Astrocyte of the hippocampus (primary cell): ENCODE measurements at regions not wholly inside any gene's neighbourhood (a gene's known extent, or its start where the extent isn't known, plus 50 kb on each side); places are given as distances from the start of the nearest gene placed in this dataset.
"Not testable (repeated sequence)": the region's sequence is repeated elsewhere in the genome, so short reads cannot be mapped to it uniquely, and the experiment has no call there.

Source experiments
- DNase-seq: peaks from one replicate; pipeline ENCODE4 v3.0.0; 2011; ENCODE audit warnings: low read depth, low spot score

DNA sequence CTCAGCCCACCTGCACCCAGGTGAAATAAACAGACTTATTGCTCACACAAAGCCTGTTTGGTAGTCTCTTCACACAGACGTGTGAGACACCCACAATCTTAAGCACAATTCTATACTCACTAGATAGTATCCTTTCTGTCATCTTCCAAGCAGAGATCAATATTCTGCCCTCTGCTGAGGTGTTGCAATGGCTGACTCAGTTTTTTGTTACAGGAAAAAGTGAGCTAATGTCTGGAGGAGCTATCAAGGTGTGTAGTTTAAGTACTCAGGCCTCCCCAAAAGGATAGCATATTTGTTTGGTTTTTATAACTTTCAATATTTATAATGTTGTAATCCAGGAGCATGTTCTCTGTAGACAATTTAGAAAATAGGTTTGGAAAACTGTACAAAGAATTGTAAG, 775.2 kb upstream of the POU3F4 start:
- no peak for DNase-seq

DNA sequence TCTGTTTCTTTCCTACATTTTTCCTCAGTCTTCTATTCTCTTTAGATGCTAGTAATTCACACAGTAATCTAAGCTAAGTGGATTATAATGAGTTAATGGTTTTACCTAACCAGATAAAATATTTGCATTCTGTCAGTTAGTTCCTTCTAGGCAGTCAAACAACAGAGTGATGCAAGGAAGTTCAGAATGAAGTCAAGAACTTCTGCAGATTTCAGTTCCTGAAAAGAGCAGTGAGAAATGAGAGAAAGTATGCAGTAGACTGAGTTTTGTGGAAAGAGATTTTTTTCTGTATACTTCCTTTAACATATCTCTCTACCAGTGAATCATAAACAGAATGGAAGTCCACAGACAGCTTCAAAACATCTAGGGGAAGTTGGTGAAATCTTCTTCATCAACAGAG, 774.0 kb upstream of the POU3F4 start:
- DNase-seq = no peak

DNA sequence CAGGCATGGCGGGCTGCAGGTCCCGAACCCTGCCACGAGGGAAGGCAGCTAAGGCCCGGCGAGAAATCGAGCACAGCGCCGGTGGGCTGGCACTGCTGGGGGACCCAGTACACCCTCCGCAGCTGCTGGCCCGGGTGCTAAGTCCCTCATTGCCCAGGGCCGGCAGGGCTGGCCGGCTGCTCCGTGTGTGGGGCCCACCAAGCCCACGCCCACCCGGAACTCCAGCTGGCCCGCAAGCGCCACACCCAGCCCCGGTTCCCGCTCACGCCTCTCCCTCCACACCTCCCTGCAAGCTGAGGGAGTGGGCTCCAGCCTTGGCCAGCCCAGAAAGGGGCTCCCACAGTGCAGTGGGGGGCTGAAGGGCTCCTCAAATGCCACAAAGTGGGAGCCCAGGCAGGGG, 769.8 kb upstream of the POU3F4 start:
- DNase-seq = not testable (repeated sequence)

DNA sequence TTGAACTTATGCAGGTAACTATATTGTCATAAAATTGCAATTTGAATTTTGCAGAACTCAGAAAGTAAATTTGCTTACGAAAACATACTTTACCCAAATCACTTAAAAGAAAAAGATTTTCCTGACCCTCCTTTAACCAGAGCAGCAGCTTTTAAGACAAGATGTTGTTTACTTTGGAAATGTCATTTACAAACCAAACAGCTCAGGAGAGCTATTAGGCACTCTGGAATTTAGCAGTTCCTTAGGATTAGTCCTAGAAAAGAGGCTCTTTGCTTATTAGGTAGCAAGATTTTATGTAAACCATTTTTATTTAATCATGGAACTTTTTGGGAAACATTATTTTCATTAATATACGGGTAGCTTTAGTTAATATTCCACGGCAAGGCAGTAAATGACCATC, 765.7 kb upstream of the POU3F4 start:
- no peak for DNase-seq

DNA sequence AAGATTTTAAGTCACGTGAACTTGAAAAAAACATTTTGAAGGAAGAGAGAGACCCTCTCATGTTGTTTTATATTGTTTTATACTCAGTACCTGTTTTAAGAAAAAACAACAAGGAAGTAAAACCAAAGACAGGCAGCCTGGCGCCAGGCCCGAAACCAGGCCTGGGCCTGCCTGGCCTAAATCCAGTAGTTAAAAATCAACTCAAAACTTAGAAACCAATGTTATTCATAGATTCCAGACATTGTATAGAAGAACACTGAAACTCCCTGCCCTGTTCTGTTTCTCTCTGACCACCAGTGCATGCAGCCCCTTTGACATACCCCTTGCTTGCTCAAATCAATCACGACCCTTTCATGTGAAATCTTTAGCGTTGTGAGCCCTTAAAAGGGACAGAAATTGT, 762.4 kb upstream of the POU3F4 start:
- DNase-seq = not testable (repeated sequence)

DNA sequence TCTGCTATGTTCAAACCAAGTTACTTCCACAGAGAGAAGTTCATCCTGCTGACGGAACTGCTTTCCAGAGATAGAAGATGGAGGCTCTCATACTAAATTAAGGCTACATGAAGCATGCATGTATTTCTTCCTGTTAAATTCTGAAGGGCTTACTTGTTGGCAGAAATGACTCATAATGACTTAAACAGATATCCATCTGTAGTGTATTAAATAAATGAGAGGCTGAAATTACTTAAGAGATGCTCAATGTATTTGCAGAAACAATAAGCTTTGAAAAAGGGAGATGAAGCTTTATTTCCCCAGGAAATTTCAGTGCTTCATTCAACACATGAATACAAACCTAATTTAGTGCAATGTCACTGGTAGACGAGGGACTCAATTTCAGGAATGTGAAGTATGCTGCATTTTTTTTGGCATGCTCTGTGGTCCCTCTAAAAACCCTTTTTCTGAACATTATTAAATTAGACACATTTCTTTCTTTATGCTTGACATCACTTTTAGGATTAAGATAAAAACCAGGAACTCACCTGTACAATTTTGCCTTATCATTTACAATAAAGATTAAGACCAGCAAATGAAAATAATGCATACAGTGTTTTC, 759.1 kb upstream of the POU3F4 start:
- peak; percentile 17 for DNase-seq

DNA sequence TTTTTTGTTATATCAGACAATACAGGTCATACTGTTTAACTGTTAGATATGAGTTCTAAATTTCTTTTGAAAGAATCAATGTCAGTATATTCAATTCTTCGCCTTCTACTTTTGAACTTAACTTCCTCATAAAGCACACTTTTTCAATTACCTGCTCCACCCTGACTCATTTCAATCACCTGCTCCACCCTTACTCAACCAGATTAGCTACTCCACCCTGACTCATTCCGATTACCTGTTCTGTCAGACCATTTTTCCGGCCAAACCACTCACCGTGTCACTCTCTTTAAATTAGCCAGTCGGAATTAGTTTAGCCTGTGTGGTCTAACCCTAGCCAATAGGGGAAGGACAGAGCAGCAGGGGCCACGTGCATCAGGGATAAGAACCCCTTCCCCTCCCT, 751.8 kb upstream of the POU3F4 start:
- DNase-seq = no peak

DNA sequence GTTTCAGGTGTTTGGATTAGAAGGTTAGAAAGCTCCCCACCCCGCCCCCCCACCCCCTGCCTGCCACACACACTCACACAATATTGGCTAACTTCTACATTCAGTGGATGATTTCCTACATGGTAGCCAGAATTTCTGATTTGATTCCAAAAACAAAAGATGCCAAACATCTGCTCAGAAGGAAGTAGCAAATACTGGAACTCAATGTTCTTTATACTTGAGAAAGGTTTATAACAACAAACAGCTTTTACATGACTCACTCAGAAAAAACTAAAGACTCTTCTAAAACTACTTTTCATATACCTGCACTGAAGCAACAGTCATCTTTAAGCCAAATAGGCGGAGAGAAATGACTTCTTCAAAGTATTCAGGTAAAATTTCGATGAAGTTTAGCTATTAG, 750.5 kb upstream of the POU3F4 start:
- DNase-seq = peak; percentile 18

DNA sequence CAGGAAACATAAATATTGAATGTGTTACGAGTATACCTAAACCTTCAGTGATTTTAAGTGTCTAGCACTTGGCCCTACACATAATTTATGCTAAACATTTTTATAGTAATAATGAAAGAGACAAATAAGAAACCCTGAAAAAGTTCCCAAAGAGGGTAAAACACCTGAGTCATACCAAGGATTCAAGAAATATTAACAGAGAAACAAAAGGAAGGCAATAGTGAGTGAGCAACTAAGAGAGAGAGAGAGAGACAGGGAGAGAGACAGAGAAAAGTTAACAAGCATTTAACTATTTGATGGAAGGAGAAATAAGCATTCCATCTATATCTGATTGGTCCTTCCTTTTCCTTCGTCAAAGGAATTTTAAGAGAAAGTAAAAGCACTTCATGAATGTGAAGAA, 743.6 kb upstream of the POU3F4 start:
- no peak for DNase-seq

DNA sequence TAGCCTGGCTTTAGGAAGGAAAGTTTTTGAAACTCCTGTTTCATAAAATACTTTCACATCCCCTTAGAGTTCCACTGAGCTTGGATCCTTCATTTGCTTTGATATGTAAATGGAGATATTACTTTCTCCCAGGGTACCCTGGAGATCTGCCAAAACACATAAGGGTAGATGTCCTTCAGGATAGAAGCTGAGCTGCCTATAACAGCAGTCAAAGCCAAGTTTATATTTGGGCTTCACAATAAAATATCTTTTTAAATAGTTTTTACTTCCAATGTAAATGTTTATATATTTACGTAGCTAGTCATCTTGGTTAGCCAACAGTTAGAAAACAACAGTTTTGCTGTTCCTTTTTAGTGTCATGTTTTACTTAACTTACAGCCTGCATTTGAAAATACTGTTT, 742.3 kb upstream of the POU3F4 start:
- DNase-seq = peak; percentile 18

DNA sequence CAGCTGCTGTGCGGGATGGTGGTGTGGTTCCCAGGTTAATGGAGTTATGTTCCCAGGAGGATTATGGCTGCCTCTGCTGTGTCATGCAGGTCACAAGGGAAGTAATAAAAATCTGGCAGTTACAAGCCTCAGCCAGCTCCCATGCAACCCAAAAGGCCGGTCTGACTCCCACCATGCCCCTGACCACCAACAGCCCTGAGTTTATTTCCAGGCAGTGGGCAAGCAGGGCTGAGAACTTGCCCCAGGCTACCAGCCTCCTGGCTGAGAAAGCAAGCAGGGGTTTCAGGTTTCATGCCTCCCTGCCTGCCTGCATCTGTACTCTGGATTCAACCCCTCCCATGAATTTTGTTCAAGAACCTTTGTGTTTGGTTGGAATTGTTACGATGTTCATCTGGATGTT, 732.7 kb upstream of the POU3F4 start:
- no peak for DNase-seq

DNA sequence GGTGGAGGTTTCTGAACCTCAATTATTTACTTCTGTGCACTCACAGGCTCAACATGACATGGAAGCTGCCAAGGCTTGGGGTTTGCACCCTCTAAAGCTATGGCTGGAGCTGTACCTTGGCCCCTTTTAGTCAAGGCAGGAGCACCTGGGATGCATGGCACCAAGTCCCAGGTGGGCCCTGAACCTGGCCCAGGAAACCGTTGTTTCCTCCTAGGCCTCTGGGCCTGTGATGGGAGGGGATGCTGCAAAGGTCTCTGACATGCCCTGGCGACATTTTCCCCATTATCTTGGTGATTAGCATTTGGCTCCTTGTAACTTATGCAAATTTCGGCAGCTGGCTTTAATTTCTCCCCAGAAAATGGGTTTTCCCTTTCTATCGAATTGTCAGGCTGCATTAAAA, 726.1 kb upstream of the POU3F4 start:
- no peak for DNase-seq

DNA sequence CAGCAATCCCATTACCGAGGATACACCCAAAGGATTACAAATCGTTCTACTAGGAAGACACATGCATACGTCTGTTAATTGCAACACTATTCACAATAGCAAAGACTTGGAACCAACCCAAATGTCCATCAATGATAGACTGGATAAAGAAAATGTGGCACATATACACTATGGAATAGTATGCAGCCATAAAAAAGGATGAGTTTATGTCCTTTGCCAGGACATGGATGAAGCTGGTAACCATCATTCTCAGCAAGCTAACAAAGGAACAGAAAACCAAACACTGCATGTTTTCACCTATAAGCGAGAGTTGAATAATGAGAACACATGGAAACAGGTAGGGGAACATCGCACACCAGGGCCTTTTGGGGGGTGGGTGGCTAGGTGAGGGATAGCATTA, 695.2 kb upstream of the POU3F4 start:
- not testable (repeated sequence) for DNase-seq

DNA sequence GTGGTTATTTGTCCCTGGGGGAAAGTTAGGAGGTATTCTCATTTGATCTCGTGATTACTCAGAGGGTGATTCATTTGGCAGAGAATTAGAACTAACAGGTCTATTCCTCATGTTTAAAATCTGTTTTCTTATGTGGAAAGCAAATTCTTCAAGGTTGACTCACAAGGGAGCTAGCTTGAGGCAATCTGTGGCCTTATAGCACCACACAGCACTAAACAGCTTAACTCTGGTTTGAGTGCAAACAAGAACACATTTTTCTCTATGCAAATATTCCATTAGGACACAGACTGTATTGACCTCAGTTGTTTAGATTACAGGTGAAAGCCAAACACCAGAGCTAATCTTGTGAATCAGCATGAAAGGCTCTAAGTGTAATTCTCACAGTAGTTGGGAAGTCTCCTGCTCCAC, 694.4 kb upstream of the POU3F4 start:
- peak; percentile 89 for DNase-seq

DNA sequence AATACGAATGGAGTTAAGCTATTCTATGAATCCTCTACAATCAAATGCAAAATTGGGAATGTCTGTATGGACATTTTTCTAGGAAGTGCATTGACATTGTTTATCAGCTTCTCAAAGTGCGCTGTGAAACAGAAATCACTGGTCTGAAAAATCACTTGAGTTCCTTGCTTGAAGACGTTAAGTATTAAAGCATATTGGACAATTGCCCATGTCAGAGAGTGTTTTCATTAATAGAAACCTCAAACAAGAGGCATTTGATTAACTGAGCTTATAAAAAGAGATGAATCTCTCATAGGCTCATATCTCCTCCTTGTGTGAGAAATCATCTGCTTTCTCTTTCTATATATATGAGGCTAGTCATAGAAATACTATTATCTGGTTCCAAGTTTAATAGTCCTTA, 692.1 kb upstream of the POU3F4 start:
- no peak for DNase-seq

DNA sequence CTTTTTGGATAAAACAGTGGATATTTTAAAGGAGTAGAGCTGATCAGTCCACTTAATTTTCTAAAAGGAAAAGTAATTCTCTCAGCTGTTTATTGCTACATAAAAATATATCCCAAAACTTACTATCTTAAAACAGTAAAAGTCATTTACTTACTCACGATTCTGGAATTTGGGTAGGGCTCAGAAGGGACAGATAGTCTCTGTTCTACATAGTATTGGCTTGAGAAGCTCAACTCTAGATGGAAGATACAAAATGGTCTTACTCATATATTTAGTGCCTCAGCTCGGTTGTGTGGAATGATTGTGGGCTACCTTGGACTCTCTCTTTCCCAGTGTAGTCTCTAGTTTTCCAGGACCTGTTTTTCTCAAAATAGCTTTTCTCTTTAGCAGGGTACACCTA, 691.5 kb upstream of the POU3F4 start:
- DNase-seq = no peak

DNA sequence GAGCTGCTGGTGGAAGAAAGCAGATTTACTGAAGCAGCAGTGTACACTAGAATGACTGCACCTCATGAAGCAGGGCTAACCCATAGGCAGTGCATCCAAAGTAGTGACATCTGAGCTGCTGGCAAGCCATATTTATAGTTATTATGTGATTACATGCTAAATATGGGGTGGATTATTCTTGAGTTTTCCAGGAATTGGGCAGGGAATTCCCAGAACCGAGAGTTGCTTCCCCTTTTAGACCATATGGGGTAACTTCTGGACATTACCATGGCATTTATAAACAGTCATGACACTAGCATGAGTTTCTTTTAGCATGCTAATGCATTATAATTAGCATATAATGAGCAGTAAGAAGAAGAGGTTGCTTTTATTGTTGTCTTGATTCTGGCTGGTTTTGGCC, 665.8 kb upstream of the POU3F4 start:
- DNase-seq = no peak

DNA sequence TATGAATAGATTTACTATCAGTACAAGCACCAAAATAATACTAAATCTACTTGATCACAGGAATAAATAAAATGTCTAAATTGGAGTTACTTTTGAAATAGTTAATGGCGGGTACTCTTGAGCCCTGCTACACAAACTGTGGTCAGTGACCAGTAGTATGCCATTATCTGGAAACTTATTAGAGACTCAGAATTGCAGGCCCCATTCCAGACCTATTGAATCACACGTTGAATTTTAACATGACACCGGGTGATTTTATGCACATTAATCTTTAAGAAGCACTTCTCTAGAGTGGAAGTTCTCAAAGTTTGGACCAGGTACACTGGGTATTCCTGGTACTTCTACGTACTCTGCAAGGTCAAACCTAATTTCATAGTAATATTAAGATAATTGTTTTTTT, 660.0 kb upstream of the POU3F4 start:
- DNase-seq = no peak
